HG03432 (cell line): ENCODE measurements at regions not wholly inside any gene's neighbourhood (a gene's known extent, or its start where the extent isn't known, plus 50 kb on each side); places are given as distances from the start of the nearest gene placed in this dataset.
A peak's percentile ranks its signal among the peaks of the same experiment; 100 is the strongest.

ENCODE experiments used
- ATAC-seq: cut with Tn5 transposase; IDR thresholded peaks from one replicate; pipeline ENCODE4 v1.9.1; 2021; ENCODE audit warnings: mild to moderate bottlenecking, moderate library complexity; ENCODE audit not compliant: unreplicated experiment

- ATAC-seq = no peak
These were observed 382.1 kb upstream of the TSHZ2 start for GRCh38 chr20:52590100-52590499.

GRCh38 chr20:52589251-52589812, 382.8 kb upstream of the TSHZ2 start:
- no peak for ATAC-seq

- no peak for ATAC-seq
These were observed 385.5 kb upstream of the TSHZ2 start for GRCh38 chr20:52586660-52587059.

- ATAC-seq = no peak
These were observed 386.8 kb upstream of the TSHZ2 start for GRCh38 chr20:52585333-52585732.

GRCh38 chr20:52578559-52578958, 387.0 kb upstream of the ZFP64 start:
- ATAC-seq = no peak

- no peak for ATAC-seq
These were observed 386.1 kb upstream of the ZFP64 start for GRCh38 chr20:52577696-52578095.

GRCh38 chr20:52572687-52573086, 381.1 kb upstream of the ZFP64 start:
- no peak for ATAC-seq

GRCh38 chr20:52569201-52569600, 377.6 kb upstream of the ZFP64 start:
- ATAC-seq = no peak

- ATAC-seq = no peak
These were observed 374.0 kb upstream of the ZFP64 start for GRCh38 chr20:52565614-52566013.

- ATAC-seq = no peak
These were observed 373.0 kb upstream of the ZFP64 start for GRCh38 chr20:52564594-52564993.

- no peak for ATAC-seq
These were observed 360.7 kb upstream of the ZFP64 start for GRCh38 chr20:52552181-52552872.

GRCh38 chr20:52542131-52542530, 350.6 kb upstream of the ZFP64 start:
- ATAC-seq = no peak

- ATAC-seq = no peak
These were observed 348.9 kb upstream of the ZFP64 start for GRCh38 chr20:52540509-52540908.

GRCh38 chr20:52539891-52540290, 348.3 kb upstream of the ZFP64 start:
- no peak for ATAC-seq

- no peak for ATAC-seq
These were observed 345.3 kb upstream of the ZFP64 start for GRCh38 chr20:52536841-52537400.

- no peak for ATAC-seq
These were observed 344.5 kb upstream of the ZFP64 start for GRCh38 chr20:52536040-52536439.

GRCh38 chr20:52534616-52535015, 343.0 kb upstream of the ZFP64 start:
- ATAC-seq = no peak

- ATAC-seq = no peak
These were observed 341.8 kb upstream of the ZFP64 start for GRCh38 chr20:52533401-52533800.

GRCh38 chr20:52532674-52533073, 341.1 kb upstream of the ZFP64 start:
- no peak for ATAC-seq

GRCh38 chr20:52530571-52530970, 339.0 kb upstream of the ZFP64 start:
- no peak for ATAC-seq

- ATAC-seq = no peak
These were observed 338.2 kb upstream of the ZFP64 start for GRCh38 chr20:52529826-52530225.

GRCh38 chr20:52524861-52525260, 333.3 kb upstream of the ZFP64 start:
- ATAC-seq = no peak

GRCh38 chr20:52518735-52519134, 327.2 kb upstream of the ZFP64 start:
- ATAC-seq = peak; percentile 54
